ENCODE measurements at regions not wholly inside any gene's neighbourhood (a gene's known extent, or its start where the extent isn't known, plus 50 kb on each side); places are given as distances from the start of the nearest gene placed in this dataset.

DNA sequence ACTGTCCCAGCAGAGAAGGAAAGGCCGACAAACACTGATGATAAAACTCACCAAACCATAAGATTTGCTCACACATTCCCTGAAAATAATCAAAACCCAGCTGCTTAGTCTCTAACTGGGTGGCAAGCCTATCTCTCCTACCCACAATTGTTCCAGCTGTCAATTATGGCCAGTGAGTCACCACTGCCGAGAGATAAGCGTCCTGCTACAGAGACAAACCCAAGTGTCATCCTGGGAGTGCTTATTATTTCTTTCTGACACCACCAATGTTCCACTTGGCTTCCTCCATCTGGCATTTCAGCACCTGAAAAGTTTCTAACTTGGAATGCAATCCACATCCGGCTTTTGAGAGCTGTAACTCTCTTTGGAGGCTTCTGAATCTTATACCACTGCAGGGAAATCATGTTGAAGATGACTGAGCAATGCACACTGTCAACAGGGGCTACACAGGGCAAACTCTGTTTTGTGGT is 51.5 kb upstream of the VAV3 start:
- DNase-seq (ENCODE audit: low read depth), result peak; percentile 94
- H3K4me3 ChIP-seq (replicated peaks; ENCODE audit: low read depth, low read length), result no peak overlapping the region
- TF ChIP-seq, protein P1, sequence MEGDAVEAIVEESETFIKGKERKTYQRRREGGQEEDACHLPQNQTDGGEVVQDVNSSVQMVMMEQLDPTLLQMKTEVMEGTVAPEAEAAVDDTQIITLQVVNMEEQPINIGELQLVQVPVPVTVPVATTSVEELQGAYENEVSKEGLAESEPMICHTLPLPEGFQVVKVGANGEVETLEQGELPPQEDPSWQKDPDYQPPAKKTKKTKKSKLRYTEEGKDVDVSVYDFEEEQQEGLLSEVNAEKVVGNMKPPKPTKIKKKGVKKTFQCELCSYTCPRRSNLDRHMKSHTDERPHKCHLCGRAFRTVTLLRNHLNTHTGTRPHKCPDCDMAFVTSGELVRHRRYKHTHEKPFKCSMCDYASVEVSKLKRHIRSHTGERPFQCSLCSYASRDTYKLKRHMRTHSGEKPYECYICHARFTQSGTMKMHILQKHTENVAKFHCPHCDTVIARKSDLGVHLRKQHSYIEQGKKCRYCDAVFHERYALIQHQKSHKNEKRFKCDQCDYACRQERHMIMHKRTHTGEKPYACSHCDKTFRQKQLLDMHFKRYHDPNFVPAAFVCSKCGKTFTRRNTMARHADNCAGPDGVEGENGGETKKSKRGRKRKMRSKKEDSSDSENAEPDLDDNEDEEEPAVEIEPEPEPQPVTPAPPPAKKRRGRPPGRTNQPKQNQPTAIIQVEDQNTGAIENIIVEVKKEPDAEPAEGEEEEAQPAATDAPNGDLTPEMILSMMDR (IDR thresholded peaks at IDR 0.05; ENCODE audit: low read length, missing control alignments), result no peak
